Activated T-cell treated with anti-CD3 and anti-CD28 coated beads for 1 hour (primary cell): ENCODE measurements at regions not wholly inside any gene's neighbourhood (a gene's known extent, or its start where the extent isn't known, plus 50 kb on each side); places are given as distances from the start of the nearest gene placed in this dataset.
"Not testable (repeated sequence)": the region's sequence is repeated elsewhere in the genome, so short reads cannot be mapped to it uniquely, and the experiment has no call there.

Source experiments
- DNase-seq: peaks from one replicate; pipeline ENCODE4 v3.0.0-alpha.2; 2020; ENCODE audit warnings: low read depth

DNA sequence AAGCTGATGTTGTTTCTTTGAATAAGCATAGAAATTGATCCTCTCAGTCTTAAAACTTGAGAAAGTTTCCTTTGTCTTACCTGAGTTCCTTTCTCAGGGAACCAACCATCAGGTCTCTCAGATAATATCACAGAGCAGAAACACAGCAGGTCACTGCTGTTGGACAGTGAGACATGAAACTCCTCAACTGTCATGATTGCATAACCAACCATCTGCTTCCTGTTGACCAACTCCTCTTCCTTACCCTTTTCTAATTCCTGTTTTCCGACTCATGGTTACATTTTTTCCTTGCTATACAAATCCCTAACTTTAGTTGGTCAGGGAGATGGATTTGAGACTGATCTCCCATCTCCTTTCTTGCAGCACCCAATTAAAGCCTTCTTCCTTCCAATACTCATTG is 845.3 kb downstream of the FAM181B start:
- DNase-seq = no peak

DNA sequence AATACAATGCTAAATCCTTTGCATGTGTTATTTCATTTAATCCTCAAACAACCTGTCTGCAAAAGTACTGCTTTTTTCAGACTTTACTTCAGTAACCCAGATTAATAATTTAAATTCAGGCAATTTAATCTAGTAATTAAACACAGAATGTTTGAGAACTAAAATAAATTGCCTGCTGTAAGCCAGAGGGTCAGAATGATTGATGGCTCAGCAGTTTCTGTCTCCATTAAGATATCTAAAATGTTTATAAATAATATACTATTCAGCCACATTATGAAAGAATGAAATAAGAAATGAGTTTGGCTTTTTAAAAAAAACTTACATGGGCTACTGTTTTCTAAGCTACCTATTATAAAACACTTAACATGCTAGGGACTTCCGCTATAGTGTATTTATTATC is 846.0 kb downstream of the FAM181B start:
- no peak for DNase-seq

DNA sequence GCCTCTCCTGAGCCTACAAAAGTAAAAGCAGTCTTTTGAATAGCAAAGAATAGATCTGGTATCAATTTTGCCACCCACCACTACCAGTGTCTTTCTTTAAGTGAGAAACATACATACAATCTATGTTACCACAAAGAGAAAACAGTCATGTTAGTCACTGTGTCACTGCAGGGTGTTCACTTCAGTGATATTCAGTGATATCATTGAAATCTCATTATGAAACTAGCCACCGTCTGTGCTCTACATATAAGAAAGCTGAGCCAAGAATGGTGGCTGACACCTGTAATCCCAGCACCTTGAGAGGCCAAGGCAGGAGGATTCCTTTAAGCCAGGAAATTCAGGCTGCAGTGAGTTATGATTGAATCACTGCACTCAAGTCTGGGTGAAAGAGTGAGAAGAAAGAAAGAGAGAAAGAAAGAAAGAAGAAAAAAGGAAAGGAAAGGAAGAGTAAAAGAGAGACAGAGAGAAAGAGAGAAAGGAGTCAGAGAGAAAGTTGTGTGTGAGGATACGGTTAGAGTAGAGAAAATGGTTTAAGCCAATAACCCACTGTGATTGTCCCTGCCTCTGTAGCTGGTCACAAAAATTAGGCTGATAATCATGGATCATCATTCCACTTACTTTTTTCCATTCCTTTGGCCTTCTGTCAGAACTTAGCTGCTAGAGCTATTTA is 847.1 kb downstream of the FAM181B start:
- no peak for DNase-seq

DNA sequence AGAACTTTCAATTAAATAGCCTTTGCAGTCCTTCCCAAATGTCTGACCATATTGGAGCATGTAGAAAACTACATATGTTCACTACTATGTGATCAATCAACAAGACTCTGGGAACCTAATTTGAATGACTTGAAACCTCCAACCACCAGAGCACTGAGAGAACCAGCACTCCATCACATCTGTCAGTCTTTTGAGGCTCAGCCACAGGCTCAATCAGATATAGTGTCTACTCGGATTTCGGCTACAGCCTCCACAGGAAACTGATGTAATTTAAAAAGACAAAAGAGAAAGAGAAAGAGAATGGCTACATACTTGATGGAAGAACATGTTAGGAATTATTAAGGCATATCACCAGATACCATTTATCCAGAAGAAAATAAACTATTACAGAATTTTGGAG is 859.0 kb downstream of the FAM181B start:
- no peak for DNase-seq

DNA sequence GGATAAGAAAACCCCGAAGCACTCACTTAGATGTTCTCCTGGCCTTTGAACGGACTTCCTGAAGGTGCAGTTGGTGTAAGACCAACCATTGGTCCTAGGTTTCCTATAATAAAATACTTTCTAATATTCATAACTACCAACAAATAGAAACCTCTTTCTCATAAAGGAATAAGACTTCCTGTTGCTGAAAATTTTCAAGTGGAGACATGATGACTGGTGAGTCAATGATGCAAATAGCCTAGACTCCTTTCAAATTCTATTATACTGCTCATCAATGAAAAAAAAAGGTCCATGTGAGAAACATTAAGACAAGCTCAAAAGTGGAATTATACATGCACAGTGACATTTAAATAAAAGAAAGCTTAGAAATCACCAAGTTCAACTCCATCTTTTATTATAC is 862.8 kb downstream of the FAM181B start:
- no peak for DNase-seq

DNA sequence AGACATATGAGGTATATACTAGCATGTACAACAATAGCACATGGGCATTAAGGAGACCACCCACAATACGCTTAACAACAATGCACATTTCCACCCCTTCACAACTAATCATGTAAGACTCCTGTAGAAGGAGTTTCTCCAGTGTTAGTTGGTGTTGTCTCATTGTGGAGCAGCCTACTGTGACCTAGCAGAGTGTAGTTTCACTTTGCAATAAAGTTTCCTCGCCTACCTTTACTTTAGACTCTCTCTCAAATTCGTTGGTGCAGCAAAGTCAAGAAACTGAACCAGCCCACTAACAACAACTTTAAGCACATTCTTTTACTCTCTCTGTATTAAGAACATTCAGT is 863.6 kb downstream of the FAM181B start:
- no peak for DNase-seq

DNA sequence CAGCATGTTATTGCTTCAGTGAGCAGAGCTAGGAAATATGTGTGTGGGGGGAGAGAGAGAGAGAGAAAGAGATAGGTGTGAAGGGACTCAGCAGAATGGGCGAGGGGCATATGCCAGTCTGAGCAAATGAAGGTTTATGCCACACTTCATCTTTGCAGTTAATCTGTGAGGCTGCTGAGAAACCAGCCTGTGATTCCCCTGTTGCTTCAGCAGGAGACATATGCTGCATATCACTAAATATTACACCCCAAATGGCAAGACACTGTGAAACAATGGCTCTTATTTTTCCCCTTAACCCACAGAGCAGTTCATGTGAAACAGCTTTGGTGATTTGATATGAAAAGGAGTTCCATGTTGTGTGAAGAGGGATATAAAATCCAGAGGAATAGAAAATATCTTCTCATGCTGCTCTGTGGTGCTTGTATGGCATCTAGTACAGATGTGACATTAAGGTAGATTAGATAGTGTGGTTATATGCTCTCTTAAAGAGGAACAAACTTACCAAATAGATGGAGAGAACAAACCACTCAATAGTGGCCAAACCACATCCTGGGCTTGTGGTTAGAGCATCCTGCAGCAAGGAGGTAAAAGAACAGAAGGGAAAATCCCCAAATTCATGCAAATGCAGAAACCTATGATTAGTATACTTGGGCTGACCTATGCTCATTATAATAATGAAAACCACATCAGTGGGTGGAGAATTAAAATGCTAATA is 864.2 kb downstream of the FAM181B start:
- DNase-seq = peak; percentile 42

DNA sequence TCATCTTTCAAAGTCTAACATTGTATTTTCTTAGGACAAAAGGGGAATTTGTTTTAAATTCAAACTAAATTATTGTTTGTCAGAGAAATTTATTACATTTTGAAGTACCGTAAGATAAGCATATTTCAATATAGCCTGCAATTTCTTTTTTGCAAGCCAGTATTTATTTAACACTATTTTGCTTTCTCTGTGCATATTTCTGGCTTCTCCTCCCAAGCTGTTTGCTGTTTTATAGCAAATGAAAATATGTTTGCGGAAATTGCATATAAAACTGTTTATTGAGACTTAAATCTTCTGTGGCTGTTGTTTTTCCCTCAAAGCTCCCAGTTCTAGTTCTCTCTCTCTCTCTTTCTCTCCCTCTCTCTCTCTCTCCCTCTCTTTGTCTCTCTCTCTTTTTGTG is 866.8 kb downstream of the FAM181B start:
- no peak for DNase-seq

DNA sequence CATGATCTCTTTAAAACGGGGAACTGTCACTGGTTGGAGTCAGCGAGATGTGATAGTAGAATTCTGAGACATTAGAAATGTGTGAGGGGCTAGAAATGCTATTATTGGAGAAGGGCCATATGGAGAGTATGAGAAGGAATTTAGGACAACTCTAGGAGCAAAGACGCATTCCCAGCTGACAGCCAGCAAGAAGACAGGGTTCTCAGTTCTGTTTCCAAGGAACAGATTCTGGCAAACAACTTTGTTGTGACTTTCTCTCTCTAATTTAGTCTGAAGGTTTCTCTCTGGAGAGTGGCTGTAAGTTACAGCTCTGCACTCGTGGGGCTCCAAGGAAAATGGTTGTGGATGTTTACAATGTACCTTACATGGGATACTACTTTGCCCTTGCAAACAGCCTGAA is 876.3 kb downstream of the FAM181B start:
- no peak for DNase-seq

DNA sequence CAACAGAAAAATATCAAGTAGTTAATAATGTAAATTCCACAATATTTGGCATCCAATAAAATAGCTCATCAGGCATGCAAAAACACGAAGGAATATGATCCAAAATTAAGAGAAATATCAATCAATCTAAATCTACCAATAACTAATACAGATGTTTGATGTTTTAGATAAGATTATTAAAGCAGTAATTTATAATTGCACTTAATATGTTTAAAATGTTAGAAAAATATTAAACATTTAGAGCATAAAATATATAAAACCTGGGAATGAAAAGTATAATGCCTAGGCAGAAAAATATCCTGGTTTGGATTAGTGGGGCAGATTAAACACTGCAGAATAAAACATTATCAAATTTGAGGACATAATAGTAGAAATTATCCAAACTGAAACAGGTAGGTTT is 879.9 kb downstream of the FAM181B start:
- DNase-seq = no peak

DNA sequence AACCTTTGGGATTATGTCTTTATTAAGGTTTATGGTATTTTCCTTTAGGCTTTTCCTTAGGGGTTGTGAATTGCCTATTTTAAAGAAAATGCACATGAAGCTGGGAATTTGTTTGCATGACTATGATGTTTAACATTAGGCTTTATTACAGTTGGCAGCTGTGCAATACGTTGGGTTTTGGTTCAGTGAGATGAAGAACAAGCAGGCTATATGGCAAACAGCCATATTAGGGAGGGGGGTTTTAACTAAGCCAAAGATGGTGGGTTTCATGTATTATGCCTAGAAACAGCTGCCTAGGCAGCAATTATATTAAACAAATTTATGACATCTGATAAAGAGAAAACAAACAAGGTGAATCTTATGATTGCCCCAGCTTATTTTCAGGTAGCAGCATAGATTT is 880.8 kb downstream of the FAM181B start:
- no peak for DNase-seq

DNA sequence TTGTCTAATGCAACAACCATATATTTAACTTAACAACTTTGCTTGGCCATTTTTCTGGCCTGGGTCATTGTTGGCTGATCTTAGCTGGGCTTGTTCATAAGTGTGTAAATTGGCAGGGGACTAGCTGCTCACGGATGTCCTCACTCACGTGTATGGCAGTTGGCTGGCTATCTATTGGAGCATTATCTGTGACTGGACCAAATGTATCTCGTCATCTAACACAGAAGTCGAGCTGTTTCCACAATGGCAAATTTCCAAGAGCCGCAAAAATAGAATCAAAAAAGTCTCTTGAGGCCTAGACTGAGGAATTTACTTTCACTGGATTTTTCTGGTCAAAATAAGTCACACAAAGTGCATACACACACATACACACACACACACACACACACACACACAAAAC is 893.3 kb downstream of the FAM181B start:
- DNase-seq = no peak

DNA sequence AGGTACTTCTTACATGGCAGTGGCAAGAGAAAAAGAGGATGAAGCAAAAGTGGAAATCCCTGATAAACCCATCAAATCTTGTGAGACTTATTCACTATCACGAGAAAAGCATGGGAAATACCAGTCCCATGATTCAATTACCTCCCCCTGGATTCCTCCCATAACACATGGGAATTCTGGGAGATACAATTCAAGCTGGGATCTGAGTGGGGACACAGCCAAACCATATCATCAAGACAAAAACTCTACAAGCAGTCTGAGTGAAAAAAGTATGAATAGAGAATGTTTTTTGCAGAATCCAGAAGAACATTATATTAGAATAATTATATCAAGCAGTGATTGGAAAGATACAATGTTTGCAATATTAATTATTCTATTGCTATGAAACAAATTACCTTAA is 893.7 kb downstream of the FAM181B start:
- no peak for DNase-seq

DNA sequence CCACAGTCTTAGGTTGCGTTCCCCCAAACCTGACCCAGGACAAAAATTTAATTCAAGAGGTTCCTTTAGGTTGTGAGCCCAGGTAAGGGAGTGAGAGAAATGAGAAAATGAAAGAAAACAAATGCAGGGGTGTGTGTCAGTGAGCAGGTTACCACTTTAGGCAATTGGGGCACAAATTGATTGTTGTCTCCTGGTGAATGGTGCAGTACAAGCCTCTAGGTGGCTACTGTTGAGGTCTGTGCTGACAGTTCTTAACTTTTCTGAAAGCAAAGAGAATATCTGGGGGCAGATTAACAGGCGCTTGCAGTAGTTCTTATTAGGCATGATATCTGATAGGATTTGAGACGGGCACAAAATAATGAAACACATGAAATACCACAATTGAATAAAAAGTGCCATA is 894.6 kb downstream of the FAM181B start:
- no peak for DNase-seq

DNA sequence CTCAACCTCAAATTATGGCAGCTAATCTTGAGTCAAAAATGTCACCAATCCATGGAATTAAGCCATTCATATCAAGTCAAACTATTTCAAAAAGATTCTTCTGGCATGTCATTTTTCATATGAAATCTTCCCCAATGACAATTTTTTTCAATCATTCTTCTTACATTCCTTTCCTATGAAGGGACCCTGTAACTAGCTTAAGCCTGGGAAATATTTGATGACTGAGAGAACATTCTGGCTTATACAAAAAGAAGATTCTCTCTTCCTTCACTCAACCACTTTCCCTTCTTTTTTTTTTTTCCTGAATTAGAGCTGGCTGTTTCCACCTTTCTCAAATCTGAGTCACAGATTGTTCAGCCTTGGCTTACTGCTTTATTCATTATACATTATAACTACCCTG is 903.7 kb downstream of the FAM181B start:
- no peak for DNase-seq

DNA sequence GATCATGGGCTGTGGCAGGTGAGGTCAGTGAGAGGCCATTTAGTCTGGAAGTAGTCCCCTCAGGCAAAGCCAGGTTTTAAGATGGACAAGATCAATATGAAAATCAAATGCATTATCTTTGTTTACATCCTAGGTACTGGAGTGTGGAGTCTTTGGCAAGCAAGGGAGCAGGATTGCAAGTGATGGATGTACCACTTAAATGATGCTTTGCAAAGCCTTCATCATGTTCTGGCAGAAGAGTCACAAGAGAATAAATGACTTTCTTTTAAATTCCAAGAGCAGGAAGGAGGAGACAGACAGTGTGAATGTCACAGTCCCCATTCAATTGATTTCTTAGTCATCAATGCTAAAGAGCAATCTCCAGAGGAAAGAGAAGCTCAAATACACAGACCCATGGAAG is 908.3 kb downstream of the FAM181B start:
- no peak for DNase-seq

DNA sequence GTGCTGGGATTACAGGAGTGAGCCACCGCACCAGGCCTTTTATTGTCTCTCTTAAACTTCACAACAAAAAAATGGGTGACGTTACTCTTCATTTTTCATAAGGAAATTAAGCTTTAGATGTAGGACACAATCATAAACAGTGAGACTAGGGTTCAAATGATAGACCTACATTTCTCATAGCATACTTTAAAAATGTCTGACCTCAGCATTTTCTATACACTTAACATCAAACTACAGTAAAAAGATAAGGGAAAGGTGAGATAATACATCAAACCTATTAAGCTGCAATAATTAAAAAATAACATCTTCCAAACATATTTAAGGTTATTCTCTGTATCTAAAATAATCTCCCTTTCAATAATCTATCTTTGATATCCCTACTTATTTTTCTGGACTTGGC is 914.2 kb downstream of the FAM181B start:
- DNase-seq = no peak

DNA sequence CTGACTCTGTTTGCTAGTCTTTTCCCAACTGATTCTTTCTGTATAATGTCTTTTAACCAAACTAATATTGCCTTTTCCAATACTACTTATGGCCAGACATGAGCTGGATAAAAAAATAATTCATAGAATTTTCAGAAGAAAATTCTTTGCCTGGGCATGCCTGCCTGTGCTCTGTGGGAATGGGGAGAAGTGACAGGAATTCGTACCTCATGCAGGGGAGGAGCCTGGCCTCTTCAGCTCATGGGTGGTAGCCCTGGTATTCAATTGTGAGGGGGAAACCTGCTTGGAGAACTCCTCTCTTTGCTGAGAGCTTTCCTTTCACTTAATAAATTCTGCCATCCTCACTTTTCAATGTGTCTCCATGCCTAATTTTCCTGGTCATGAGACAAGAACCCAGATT is 928.8 kb downstream of the FAM181B start:
- no peak for DNase-seq

DNA sequence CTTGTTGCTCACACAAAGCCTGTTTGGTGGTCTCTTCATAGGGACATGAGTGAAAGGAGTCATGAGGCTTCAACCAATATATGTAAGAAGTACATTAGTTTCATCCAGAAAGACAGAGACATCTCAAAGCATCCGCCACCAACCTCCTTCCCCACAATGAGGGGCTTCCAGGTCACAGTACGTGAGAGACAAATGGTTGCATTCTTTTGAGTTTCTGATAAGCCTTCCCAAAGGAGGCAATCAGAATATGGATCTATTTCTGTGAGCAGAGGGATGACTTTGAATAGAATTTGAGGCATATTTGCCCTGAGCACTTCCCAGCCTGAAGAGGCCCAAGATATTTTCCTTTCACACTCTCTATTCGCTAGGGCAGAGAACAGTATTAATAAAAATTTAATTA is 931.1 kb downstream of the FAM181B start:
- no peak for DNase-seq

DNA sequence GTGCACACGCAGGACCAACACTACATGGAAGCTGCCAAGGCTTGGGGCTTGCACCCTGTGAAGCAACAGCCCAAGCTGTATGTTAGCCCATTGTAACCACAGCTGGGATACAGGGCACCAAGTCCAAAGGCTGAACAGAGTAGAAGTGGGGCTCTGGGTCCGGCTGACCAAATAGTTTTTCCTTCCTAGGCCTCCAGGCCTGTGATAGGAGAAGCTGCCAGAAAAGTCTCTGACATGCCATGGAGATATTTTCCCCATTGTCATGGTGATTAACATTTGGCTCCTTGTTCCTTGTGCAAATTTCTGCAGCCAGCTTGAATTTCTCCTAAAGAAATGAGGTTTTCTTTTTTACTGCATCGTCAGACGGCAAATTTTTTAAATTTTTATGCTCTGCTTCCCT is 941.2 kb downstream of the FAM181B start:
- DNase-seq = no peak

DNA sequence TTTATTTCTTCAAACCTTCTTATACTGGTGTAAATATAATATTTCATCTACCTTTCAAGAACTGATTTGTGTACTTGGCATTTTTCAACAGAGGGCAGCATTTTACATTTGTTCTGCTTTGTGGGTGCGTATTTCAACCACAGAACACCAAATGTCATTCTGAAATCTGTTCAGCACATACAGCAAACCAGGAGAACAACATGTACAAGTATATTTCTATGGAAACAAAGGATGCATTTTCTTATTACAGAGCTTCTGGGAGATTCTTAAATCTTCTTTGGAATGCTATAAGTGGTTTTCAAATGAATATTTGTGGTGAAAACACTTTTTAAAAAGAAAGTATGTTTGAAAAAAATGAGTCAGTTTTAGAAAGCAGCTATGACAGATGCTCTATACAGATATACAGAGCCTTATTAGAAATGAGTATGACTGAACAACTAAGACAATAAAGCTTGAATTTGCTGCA is 946.0 kb downstream of the FAM181B start:
- no peak for DNase-seq

DNA sequence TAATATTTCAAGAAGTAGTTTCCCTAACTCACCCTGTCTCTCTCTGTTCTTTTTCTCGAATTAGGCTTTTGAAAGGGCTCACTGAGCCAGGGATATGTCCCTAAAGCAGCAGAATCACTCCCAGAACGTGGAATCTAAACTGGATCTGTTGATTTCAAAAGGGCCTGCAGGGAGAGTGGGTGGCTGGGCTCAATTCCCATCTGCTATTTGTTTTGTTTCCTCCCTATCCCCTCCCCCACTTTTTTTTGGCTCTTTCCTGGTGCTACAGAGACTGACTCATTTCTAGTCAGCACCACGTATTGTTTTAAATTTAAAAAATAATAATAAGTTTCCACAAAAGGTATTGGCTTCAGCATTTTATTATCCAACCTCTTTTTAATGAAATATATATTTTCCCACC is 961.5 kb downstream of the FAM181B start:
- no peak for DNase-seq

DNA sequence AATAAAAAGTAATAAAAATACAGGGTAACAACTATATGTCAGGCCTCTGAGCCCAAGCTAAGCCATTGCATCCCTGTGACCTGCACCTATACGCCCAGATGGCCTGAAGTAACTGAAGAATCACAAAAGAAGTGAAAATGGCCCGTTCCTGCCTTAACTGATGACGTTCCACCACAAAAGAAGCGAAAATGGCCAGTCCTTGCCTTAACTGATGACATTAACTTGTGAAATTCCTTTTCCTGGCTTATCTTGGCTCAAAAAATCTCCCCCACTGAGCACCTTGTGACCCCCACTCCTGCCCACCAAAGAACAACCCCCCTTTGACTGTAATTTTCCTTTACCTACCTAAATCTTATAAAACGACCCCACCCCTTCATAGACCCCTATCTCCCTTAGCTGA is 963.8 kb downstream of the FAM181B start:
- not testable (repeated sequence) for DNase-seq
